IMR-90 (cell line): ENCODE measurements at regions not wholly inside any gene's neighbourhood (a gene's known extent, or its start where the extent isn't known, plus 50 kb on each side); places are given as distances from the start of the nearest gene placed in this dataset.

Source experiments
- ATAC-seq: fragments of 200-7000 bp; cut with Tn5 transposase; 2 replicates; pipeline ENCODE4 v1.9.1; 2020; ENCODE audit warnings: low read depth, mild to moderate bottlenecking, moderate library complexity
- BruUV-seq: library from RNA; stranded (reverse); fragments of 400-500 nt; replicated peaks from 2 replicates; lab custom pipeline; 2021; lab: Mats Ljungman, UMichigan
- CTCF ChIA-PET: fragments of 300-600 bp; formaldehyde crosslinking; extraction: SDS; loops from one replicate; lab custom pipeline; 2021; ENCODE audit warnings: antibody characterized with exemption; lab: Yijun Ruan, JAX
- POLR2A ChIA-PET: fragments of 300-600 bp; sonication (Branson Sonifier 250); formaldehyde crosslinking; loops from one replicate; lab custom pipeline; 2022; ENCODE audit warnings: antibody characterized with exemption; ENCODE audit not compliant: unreplicated experiment; lab: Charles Lee
- DNase-seq: peaks from one replicate; pipeline ENCODE4 v3.0.0; 2013
- H2AFZ ChIP-seq: replicated peaks from 2 replicates; pipeline ENCODE3; 2013; ENCODE audit warnings: low read length, mild to moderate bottlenecking; ENCODE audit not compliant: poor library complexity
- H2AK5ac ChIP-seq: 2 replicates; pipeline ENCODE4 v1.6.1; 2013; ENCODE audit warnings: low read depth, low read length, inconsistent platforms
- H2AK9ac ChIP-seq: replicated peaks from 2 replicates; pipeline ENCODE3; 2013; ENCODE audit warnings: mild to moderate bottlenecking, low read depth, low read length, moderate library complexity; ENCODE audit not compliant: poor library complexity
- H2BK120ac ChIP-seq: 2 replicates; pipeline ENCODE4 v1.6.1; 2013; ENCODE audit warnings: low read depth, low read length, inconsistent platforms
- H2BK15ac ChIP-seq: 3 replicates; pipeline ENCODE4 v1.6.1; 2013; ENCODE audit warnings: low read depth, low read length, inconsistent platforms
- H2BK20ac ChIP-seq: 2 replicates; pipeline ENCODE4 v1.6.1; 2013; ENCODE audit warnings: low read depth, mild to moderate bottlenecking, inconsistent platforms, low read length, moderate library complexity
- H2BK5ac ChIP-seq: 2 replicates; pipeline ENCODE4 v1.6.1; 2013; ENCODE audit warnings: mild to moderate bottlenecking, low read depth, low read length, inconsistent platforms; ENCODE audit not compliant: poor library complexity, severe bottlenecking
- H3K14ac ChIP-seq: replicated peaks from 2 replicates; pipeline ENCODE4 v1.6.1; 2013; ENCODE audit warnings: low read depth, low read length, inconsistent platforms
- H3K18ac ChIP-seq: 2 replicates; pipeline ENCODE4 v1.6.1; 2013; ENCODE audit warnings: low read depth, low read length, control low read depth
- H3K23ac ChIP-seq: 2 replicates; pipeline ENCODE4 v1.6.1; 2013; ENCODE audit warnings: low read depth, low read length, inconsistent platforms
- H3K27ac ChIP-seq: 2 replicates; pipeline ENCODE4 v1.5.1; 2013; ENCODE audit warnings: mild to moderate bottlenecking, control low read depth, low read length; ENCODE audit not compliant: insufficient read depth
- H3K27me3 ChIP-seq: 2 replicates; pipeline ENCODE4 v1.6.1; 2013; ENCODE audit warnings: low read length; ENCODE audit not compliant: control insufficient read depth, insufficient read depth
- H3K36me3 ChIP-seq: 2 replicates; pipeline ENCODE4 v1.6.1; 2013; ENCODE audit warnings: low read length, mixed read lengths; ENCODE audit not compliant: control insufficient read depth, insufficient read depth
- H3K4ac ChIP-seq: 2 replicates; pipeline ENCODE4 v1.6.1; 2013; ENCODE audit warnings: low read depth, low read length, inconsistent platforms
- H3K4me1 ChIP-seq: 2 replicates; pipeline ENCODE4 v1.6.1; 2013; ENCODE audit warnings: low read length, mixed read lengths; ENCODE audit not compliant: control insufficient read depth, insufficient read depth
- H3K4me2 ChIP-seq: 2 replicates; pipeline ENCODE4 v1.6.1; 2013; ENCODE audit warnings: low read depth, mild to moderate bottlenecking, control low read depth, low read length, moderate library complexity
- H3K4me3 ChIP-seq: 2 replicates; pipeline ENCODE4 v1.5.1; 2013; ENCODE audit warnings: low read depth, mild to moderate bottlenecking, control low read depth, low read length, moderate library complexity; ENCODE audit not compliant: insufficient read depth
- H3K56ac ChIP-seq: 2 replicates; pipeline ENCODE4 v1.6.1; 2013; ENCODE audit warnings: low read length, inconsistent platforms; ENCODE audit not compliant: insufficient read depth; ENCODE audit errors: extremely low read depth
- H3K79me1 ChIP-seq, 2 experiments: 2 replicates each; pipeline ENCODE4 v1.6.1; 2013; ENCODE audit warnings: low read length in 2 of 2, inconsistent platforms in 1 of 2, low read depth in 1 of 2
- H3K9ac ChIP-seq: 2 replicates; pipeline ENCODE4 v1.6.1; 2013; ENCODE audit warnings: low read depth, low read length, control low read depth
- H3K9me1 ChIP-seq: 2 replicates; pipeline ENCODE4 v1.6.1; 2013; ENCODE audit warnings: low read length, inconsistent platforms; ENCODE audit not compliant: insufficient read depth
- H3K9me3 ChIP-seq: 2 replicates; pipeline ENCODE4 v1.6.1; 2013; ENCODE audit warnings: low read length; ENCODE audit not compliant: control insufficient read depth, insufficient read depth
- H4K20me1 ChIP-seq: 2 replicates; pipeline ENCODE4 v1.6.1; 2013; ENCODE audit warnings: low read length, inconsistent platforms; ENCODE audit not compliant: insufficient read depth
- H4K5ac ChIP-seq: 2 replicates; pipeline ENCODE4 v1.6.1; 2013; ENCODE audit warnings: mild to moderate bottlenecking, low read depth, low read length, control low read depth
- H4K8ac ChIP-seq, 2 experiments: 2 replicates each; pipeline ENCODE4 v1.6.1; 2013; ENCODE audit warnings: low read depth in 2 of 2, low read length in 2 of 2, control low read depth in 1 of 2, inconsistent platforms in 1 of 2
- H4K91ac ChIP-seq: 2 replicates; pipeline ENCODE4 v1.6.1; 2013; ENCODE audit warnings: low read depth, low read length, inconsistent platforms; ENCODE audit not compliant: insufficient read depth
- BHLHE40 ChIP-seq: fragments of 150-350 bp; IDR thresholded peaks from 2 replicates; pipeline ENCODE4 v1.6.1; 2016; ENCODE audit warnings: mild to moderate bottlenecking, low read depth, low read length
- MAFK ChIP-seq: IDR thresholded peaks from 2 replicates; pipeline ENCODE4 v1.6.1; 2012; ENCODE audit warnings: low read depth, low read length, improper control_type of control experiment
- SMC3 ChIP-seq: fragments of 150-350 bp; IDR thresholded peaks from 2 replicates; pipeline ENCODE4 v1.6.1; 2016; ENCODE audit warnings: low read depth, mild to moderate bottlenecking, antibody characterized with exemption, low read length, moderate library complexity
- WGBS, 2 experiments: methylation state at CpG; one replicate each; pipeline versions ENCODE4 v1.1.5 to v1.1.7; 2013; ENCODE audit warnings: missing lambda C conversion rate in 2 of 2; ENCODE audit not compliant: insufficient read length in 1 of 2; ENCODE audit errors: extremely low coverage in 2 of 2; 5-methylcytosine and 5-hydroxymethylcytosine counted together
- dilution Hi-C: fragments of 300-500 bp; cut with HindIII; formaldehyde crosslinking; loops from one replicate; pipeline ENCODE4 v1.14.3; 2018; ENCODE audit warnings: low sequenced_read_pairs; ENCODE audit not compliant: unreplicated experiment
- in situ Hi-C: fragments of 300-500 bp; cut with MboI; formaldehyde crosslinking; loops from 3 replicates; pipeline ENCODE4 v1.14.3; 2019; ENCODE audit warnings: low sequenced_read_pairs, inconsistent platforms, mixed read lengths
- intact Hi-C: fragments of 100-400 bp; cut with micrococcal nuclease; formaldehyde crosslinking; loops from 2 replicates; pipeline ENCODE4 v1.10.0; 2022

GRCh38 chr2:234394450-234394849 is 102.4 kb downstream of the ARL4C start:
- POLR2A ChIA-PET = no interaction called here
- BruUV-seq = no TSS peak
- Histone ChIP-seq H4K20me1 (no peaks in the 10 kb centered on the region), H2AK9ac (no peak overlapping the region), H3K27ac (no peak overlapping the region), H3K36me3 (no peaks in the 10 kb centered on the region), H2BK5ac (no peak overlapping the region), H3K9ac (no peak overlapping the region), H3K79me1 (no peaks in the 10 kb centered on the region), H4K91ac (no peak overlapping the region), H3K4me3 (no peak overlapping the region), H3K56ac (no peak overlapping the region), H3K9me1 (no peaks in the 10 kb centered on the region; the same call in 1 of the 2 replicates), H2AK5ac (no peak overlapping the region), H3K4me1 (no peaks in the 10 kb centered on the region; the same call in 1 of the 2 replicates), H3K23ac (no peak overlapping the region), H4K8ac (no peak overlapping the region), H3K9me3 (no peaks in the 10 kb centered on the region), H2BK15ac (no peak overlapping the region), H3K18ac (no peak overlapping the region), H3K27me3 (no peaks in the 10 kb centered on the region), H3K4ac (no peak overlapping the region), H2AFZ (no peak overlapping the region), H3K14ac (0 out of 2 replicates have a peak overlapping the region, but pooled peaks have one; percentile 58), H3K4me2 (no peak overlapping the region), H2BK120ac (no peak overlapping the region), H4K5ac (no peak overlapping the region), H2BK20ac (no peak overlapping the region)
- in situ Hi-C loops (no loop called here), dilution Hi-C loops (no loop called here), intact Hi-C loops (no loop called here)
- WGBS, 2 experiments = no CpG with 5 or more reads among the region's 4 CpGs
- DNase-seq (no peak), ATAC-seq (no peak)
- CTCF ChIA-PET = no interaction called here
- TF ChIP-seq SMC3 (no peak), BHLHE40 (no peak), MAFK (no peak)
